SK-N-MC (cell line): ENCODE measurements at regions not wholly inside any gene's neighbourhood (a gene's known extent, or its start where the extent isn't known, plus 50 kb on each side); places are given as distances from the start of the nearest gene placed in this dataset.

ENCODE experiments used
- DNase-seq: peaks from one replicate; pipeline ENCODE4 v3.0.0-alpha.2; 2011; ENCODE audit warnings: low read depth, low spot score
- H3K27ac ChIP-seq: fragments of 200-600 bp; sonication (generic); 2 replicates; pipeline ENCODE4 v1.5.1; 2016; ENCODE audit warnings: mixed run types
- H3K36me3 ChIP-seq: fragments of 200-600 bp; sonication (generic); 2 replicates; pipeline ENCODE4 v1.6.1; 2017; ENCODE audit warnings: antibody characterized with exemption, low read length, mixed read lengths; ENCODE audit not compliant: insufficient read depth
- H3K4me3 ChIP-seq: fragments of 200-600 bp; sonication (generic); 2 replicates; pipeline ENCODE4 v1.5.1; 2016
- H3K9ac ChIP-seq: fragments of 200-600 bp; sonication (generic); 2 replicates; pipeline ENCODE4 v1.8.0; 2017; ENCODE audit warnings: mixed run types, mixed read lengths; ENCODE audit not compliant: insufficient read length
- H3K9me3 ChIP-seq: fragments of 200-600 bp; sonication (generic); 2 replicates; pipeline ENCODE4 v1.6.1; 2017; ENCODE audit warnings: low read depth, mild to moderate bottlenecking, antibody characterized with exemption, low read length, moderate library complexity, mixed read lengths
- EZH2 ChIP-seq: fragments of 200-600 bp; sonication (generic); IDR thresholded peaks from one replicate; pipeline ENCODE4 v1.6.1; 2017; ENCODE audit warnings: antibody characterized with exemption
- FOXP2 ChIP-seq: optimal IDR thresholded peaks from 2 replicates; pipeline ENCODE3; 2011; ENCODE audit warnings: mild to moderate bottlenecking, moderate library complexity; ENCODE audit not compliant: insufficient read depth; ENCODE audit errors: extremely low read length, control extremely low read depth
- POLR2AphosphoS5 ChIP-seq: IDR thresholded peaks from 2 replicates; pipeline ENCODE4 v1.6.1; 2012; ENCODE audit warnings: mild to moderate bottlenecking, low read depth, low read length, borderline replicate concordance

GRCh38 chr6:91305755-91306154 is 718.9 kb upstream of the MAP3K7 start:
- no peaks in the 10 kb centered on the region for H3K36me3 ChIP-seq
- no peak for TF ChIP-seq FOXP2
- no peak for TF ChIP-seq EZH2
- TF ChIP-seq POLR2AphosphoS5, result no peak

GRCh38 chr6:91304521-91304920 is 717.6 kb upstream of the MAP3K7 start:
- no peak for TF ChIP-seq EZH2
- no peak for TF ChIP-seq FOXP2
- no peak for TF ChIP-seq POLR2AphosphoS5
- DNase-seq, result no peak
- Histone ChIP-seq H3K36me3 (no peaks in the 10 kb centered on the region), H3K27ac (no peak overlapping the region), H3K4me3 (no peak overlapping the region), H3K9ac (no peak overlapping the region), H3K9me3 (no peaks in the 10 kb centered on the region)

More at GRCh38 chr6:91305755-91306154, 718.9 kb upstream of the MAP3K7 start:
- Histone ChIP-seq H3K9me3 (no peaks in the 10 kb centered on the region), H3K9ac (no peak overlapping the region), H3K27ac (no peak overlapping the region), H3K4me3 (no peak overlapping the region)
- DNase-seq, result no peak

- no peak overlapping the region for H3K27ac ChIP-seq
- no peak overlapping the region for H3K4me3 ChIP-seq
- TF ChIP-seq EZH2, result no peak
- no peak for TF ChIP-seq FOXP2
- TF ChIP-seq POLR2AphosphoS5, result no peak
- no peaks in the 10 kb centered on the region for H3K9me3 ChIP-seq
- no peaks in the 10 kb centered on the region for H3K36me3 ChIP-seq
- H3K9ac ChIP-seq, result no peak overlapping the region
- no peak for DNase-seq
Measured at GRCh38 chr6:91303326-91303725, 716.5 kb upstream of the MAP3K7 start.

GRCh38 chr6:91299544-91300491 is 712.9 kb upstream of the MAP3K7 start:
- H3K36me3 ChIP-seq, result no peaks in the 10 kb centered on the region
- DNase-seq, result no peak
- H3K9me3 ChIP-seq, result no peaks in the 10 kb centered on the region
- TF ChIP-seq FOXP2 (no peak), EZH2 (no peak), POLR2AphosphoS5 (no peak)
- H3K4me3 ChIP-seq, result no peak overlapping the region
- H3K27ac ChIP-seq, result no peak overlapping the region
- H3K9ac ChIP-seq, result no peak overlapping the region

GRCh38 chr6:91298543-91299145 is 711.8 kb upstream of the MAP3K7 start:
- Histone ChIP-seq H3K36me3 (no peaks in the 10 kb centered on the region), H3K4me3 (no peak overlapping the region), H3K9me3 (no peaks in the 10 kb centered on the region), H3K9ac (no peak overlapping the region), H3K27ac (no peak overlapping the region)
- DNase-seq, result no peak
- no peak for TF ChIP-seq POLR2AphosphoS5

GRCh38 chr6:91293395-91293794 is 706.5 kb upstream of the MAP3K7 start:
- Histone ChIP-seq H3K9me3 (no peaks in the 10 kb centered on the region), H3K4me3 (no peak overlapping the region), H3K36me3 (no peaks in the 10 kb centered on the region), H3K27ac (no peak overlapping the region), H3K9ac (no peak overlapping the region)
- TF ChIP-seq EZH2, result no peak
- no peak for TF ChIP-seq FOXP2
- no peak for TF ChIP-seq POLR2AphosphoS5
- DNase-seq, result no peak

- Histone ChIP-seq H3K9me3 (no peaks in the 10 kb centered on the region), H3K36me3 (no peaks in the 10 kb centered on the region), H3K9ac (no peak overlapping the region), H3K4me3 (no peak overlapping the region), H3K27ac (no peak overlapping the region)
- no peak for TF ChIP-seq FOXP2
- no peak for TF ChIP-seq EZH2
- TF ChIP-seq POLR2AphosphoS5, result no peak
- no peak for DNase-seq
Measured at GRCh38 chr6:91291071-91291470, 704.2 kb upstream of the MAP3K7 start.

- no peak for DNase-seq
- H3K27ac ChIP-seq, result no peak overlapping the region
- TF ChIP-seq POLR2AphosphoS5, result no peak
- TF ChIP-seq FOXP2, result no peak
- no peak for TF ChIP-seq EZH2
- H3K36me3 ChIP-seq, result no peaks in the 10 kb centered on the region
- no peak overlapping the region for H3K4me3 ChIP-seq
- H3K9me3 ChIP-seq, result no peaks in the 10 kb centered on the region
- H3K9ac ChIP-seq, result no peak overlapping the region
Measured at GRCh38 chr6:91288741-91289140, 701.9 kb upstream of the MAP3K7 start.

GRCh38 chr6:91281901-91282300 is 695.0 kb upstream of the MAP3K7 start:
- TF ChIP-seq EZH2, result no peak
- TF ChIP-seq POLR2AphosphoS5, result no peak
- TF ChIP-seq FOXP2, result no peak
- DNase-seq, result no peak
- Histone ChIP-seq H3K9ac (no peak overlapping the region), H3K36me3 (no peaks in the 10 kb centered on the region), H3K4me3 (no peak overlapping the region), H3K27ac (no peak overlapping the region), H3K9me3 (no peaks in the 10 kb centered on the region)
